COLO668 (cell line): ENCODE measurements at regions not wholly inside any gene's neighbourhood (a gene's known extent, or its start where the extent isn't known, plus 50 kb on each side); places are given as distances from the start of the nearest gene placed in this dataset.

ENCODE experiments used
- DNase-seq: peaks from one replicate; lab custom pipeline; 2025; ENCODE audit not compliant: unreplicated experiment; lab: John Stamatoyannopoulos, UW

GRCh38 chr1:172753964-172754363 is 95.1 kb downstream of the FASLG start:
- DNase-seq, result no peak

- no peak for DNase-seq
Observed at GRCh38 chr1:172754609-172755008, 95.7 kb downstream of the FASLG start.

GRCh38 chr1:172755099-172755498 is 96.2 kb downstream of the FASLG start:
- no peak for DNase-seq

- DNase-seq, result no peak
Observed at GRCh38 chr1:172756024-172756423, 97.1 kb downstream of the FASLG start.

- DNase-seq, result no peak
Observed at GRCh38 chr1:172758259-172758658, 99.4 kb downstream of the FASLG start.

- DNase-seq, result no peak
Observed at GRCh38 chr1:172760121-172760520, 101.2 kb downstream of the FASLG start.

- DNase-seq, result no peak
Observed at GRCh38 chr1:172761581-172762486, 102.9 kb downstream of the FASLG start.

GRCh38 chr1:172763057-172763456 is 104.2 kb downstream of the FASLG start:
- no peak for DNase-seq

- DNase-seq, result peak; percentile 9
Observed at GRCh38 chr1:172764378-172764777, 105.5 kb downstream of the FASLG start.

- no peak for DNase-seq
Observed at GRCh38 chr1:172766462-172766861, 107.6 kb downstream of the FASLG start.

GRCh38 chr1:172770071-172770470 is 111.2 kb downstream of the FASLG start:
- DNase-seq, result no peak

- DNase-seq, result no peak
Observed at GRCh38 chr1:172774561-172774960, 115.7 kb downstream of the FASLG start.

- no peak for DNase-seq
Observed at GRCh38 chr1:172775606-172776005, 116.7 kb downstream of the FASLG start.

GRCh38 chr1:172776071-172776470 is 117.2 kb downstream of the FASLG start:
- no peak for DNase-seq

- no peak for DNase-seq
Observed at GRCh38 chr1:172777767-172778166, 118.9 kb downstream of the FASLG start.

- DNase-seq, result no peak
Observed at GRCh38 chr1:172778456-172779455, 119.9 kb downstream of the FASLG start.

- DNase-seq, result no peak
Observed at GRCh38 chr1:172779491-172779890, 120.6 kb downstream of the FASLG start.

GRCh38 chr1:172781513-172782140 is 122.7 kb downstream of the FASLG start:
- no peak for DNase-seq

- no peak for DNase-seq
Observed at GRCh38 chr1:172789840-172790239, 130.9 kb downstream of the FASLG start.

- no peak for DNase-seq
Observed at GRCh38 chr1:172790245-172790644, 131.3 kb downstream of the FASLG start.

GRCh38 chr1:172793823-172794222 is 134.9 kb downstream of the FASLG start:
- DNase-seq, result no peak
